ENCODE measurements at regions not wholly inside any gene's neighbourhood (a gene's known extent, or its start where the extent isn't known, plus 50 kb on each side); places are given as distances from the start of the nearest gene placed in this dataset.

GRCh38 chr6:67201563-67201962 is 1433.5 kb upstream of the ADGRB3 start (continued):
- TF ChIP-seq E2F8 (IDR thresholded peaks at IDR 0.05; ENCODE audit: low read depth, partially characterized antibody) (no peak), FOXK2 (IDR thresholded peaks at IDR 0.05) (no peak), FOXM1 (IDR thresholded peaks at IDR 0.05; ENCODE audit: low read depth, low read length) (no peak), TBL1XR1 (IDR thresholded peaks at IDR 0.05; ENCODE audit: low read depth, low read length) (no peak), EED (IDR thresholded peaks at IDR 0.05; ENCODE audit: low read depth) (no peak), ZBTB11 (CRISPR knock-in tag; IDR thresholded peaks at IDR 0.05) (no peak), NBN (IDR thresholded peaks at IDR 0.05) (no peak), POLR2AphosphoS2 (IDR thresholded peaks at IDR 0.05; ENCODE audit: low read depth, low read length) (no peak), TCF7 (IDR thresholded peaks at IDR 0.05; ENCODE audit: borderline replicate concordance) (no peak), HSF1 (IDR thresholded peaks at IDR 0.05; ENCODE audit: low read depth, low read length) (no peak)
- TF ChIP-seq, protein P1, sequence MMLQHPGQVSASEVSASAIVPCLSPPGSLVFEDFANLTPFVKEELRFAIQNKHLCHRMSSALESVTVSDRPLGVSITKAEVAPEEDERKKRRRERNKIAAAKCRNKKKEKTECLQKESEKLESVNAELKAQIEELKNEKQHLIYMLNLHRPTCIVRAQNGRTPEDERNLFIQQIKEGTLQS (IDR thresholded peaks at IDR 0.05; ENCODE audit: borderline replicate concordance, extremely low read depth, low read depth, low read length): no peak
